OCI-M1 (cell line): ENCODE measurements at regions not wholly inside any gene's neighbourhood (a gene's known extent, or its start where the extent isn't known, plus 50 kb on each side); places are given as distances from the start of the nearest gene placed in this dataset.
"Not testable (repeated sequence)": the region's sequence is repeated elsewhere in the genome, so short reads cannot be mapped to it uniquely, and the experiment has no call there.

Source experiments
- DNase-seq: peaks from one replicate; lab custom pipeline; 2025; lab: John Stamatoyannopoulos, UW

DNA sequence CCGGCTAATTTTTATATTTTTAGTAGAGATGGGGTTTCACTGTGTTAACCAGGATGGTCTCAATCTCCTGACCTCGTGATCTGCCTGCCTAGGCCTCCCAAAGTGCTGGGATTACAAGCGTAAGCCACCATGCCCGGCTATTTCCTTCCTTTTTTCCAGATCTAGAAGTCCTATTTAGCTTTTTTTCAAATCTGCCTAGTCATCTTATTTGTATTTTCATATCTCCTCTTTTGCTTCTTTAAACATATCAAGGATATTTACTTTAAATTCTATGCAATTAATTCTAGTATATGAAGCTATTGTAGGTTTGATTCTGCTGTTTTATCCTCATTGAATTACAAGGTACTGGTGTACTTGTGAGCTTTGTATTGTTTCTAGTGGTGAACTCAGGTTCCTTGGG, 119.1 kb downstream of the MACIR start:
- not testable (repeated sequence) for DNase-seq

DNA sequence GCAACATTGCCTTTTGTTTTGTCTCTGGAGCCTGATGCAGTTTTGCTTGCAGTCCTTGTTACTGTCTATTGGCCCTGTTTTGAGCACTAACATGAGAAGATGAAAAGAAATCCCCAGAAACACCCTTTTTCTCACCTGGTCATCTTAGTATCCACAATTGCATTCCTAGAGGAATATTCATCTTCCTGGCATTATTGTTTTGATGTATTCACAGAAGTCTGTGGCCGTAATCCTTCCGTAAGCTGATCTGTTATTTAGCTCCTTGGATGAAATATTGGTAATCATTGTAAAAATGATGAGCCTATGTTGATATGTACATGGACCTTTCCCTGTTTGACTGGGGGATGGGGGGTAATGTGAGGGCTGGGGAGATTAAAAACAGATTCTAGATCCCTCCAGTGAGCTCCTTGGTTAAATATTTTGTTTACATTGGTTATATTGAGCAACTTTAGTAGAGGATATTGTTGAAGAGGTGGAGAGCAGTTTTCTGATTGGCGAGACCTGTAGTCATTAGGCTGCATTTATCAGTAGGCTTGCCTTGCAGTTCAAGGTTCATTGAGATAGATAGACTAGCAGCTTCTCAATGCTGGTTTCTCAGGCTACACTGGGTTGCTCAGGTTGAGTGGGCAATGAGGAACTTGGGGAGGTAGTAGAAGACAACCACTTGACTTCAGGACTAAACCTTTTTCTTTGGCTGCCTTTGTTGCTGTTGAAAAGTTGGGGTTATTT, 117.5 kb downstream of the MACIR start:
- DNase-seq = no peak

DNA sequence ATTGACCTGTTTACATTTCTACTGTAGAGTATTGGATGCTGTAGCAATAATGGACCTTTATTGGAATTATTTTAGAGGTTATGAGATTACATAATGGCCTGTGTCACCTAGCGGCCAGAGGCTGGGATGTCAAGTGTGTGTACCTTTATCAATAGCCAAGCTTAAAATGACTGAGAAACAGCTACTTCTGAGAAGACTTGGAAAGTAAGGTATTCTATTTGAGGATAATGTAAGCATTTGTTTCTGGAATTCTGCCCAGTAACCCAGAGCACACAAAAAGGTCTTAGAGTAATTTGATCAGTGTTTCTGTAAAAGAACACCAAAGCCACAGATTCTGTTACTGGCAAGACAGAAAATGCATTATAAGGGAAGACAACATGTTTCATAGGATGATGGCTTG, 116.8 kb downstream of the MACIR start:
- peak; percentile 13 for DNase-seq

DNA sequence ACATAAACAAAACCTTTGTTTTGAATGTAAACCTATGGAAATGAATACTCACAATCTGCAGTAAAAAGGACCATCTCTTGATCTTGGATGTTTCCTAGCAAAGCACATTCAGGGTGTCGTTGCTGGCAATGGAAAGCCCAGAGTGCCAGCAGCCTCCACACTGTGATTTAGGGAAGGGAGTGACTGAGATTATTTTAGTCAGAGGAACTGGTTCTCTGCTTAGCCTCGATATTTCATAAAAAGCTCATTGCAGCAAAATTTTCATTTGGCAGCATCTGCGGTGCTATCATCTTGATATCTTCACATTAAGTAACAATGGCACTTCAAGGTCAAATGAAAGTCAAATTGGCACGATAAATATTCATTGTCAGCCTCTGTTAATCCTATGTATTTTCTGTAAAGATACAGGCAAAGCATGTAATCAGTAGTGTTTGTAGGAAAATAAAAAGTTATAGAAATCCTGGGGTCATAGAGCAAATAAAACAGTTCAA, 116.0 kb downstream of the MACIR start:
- no peak for DNase-seq

DNA sequence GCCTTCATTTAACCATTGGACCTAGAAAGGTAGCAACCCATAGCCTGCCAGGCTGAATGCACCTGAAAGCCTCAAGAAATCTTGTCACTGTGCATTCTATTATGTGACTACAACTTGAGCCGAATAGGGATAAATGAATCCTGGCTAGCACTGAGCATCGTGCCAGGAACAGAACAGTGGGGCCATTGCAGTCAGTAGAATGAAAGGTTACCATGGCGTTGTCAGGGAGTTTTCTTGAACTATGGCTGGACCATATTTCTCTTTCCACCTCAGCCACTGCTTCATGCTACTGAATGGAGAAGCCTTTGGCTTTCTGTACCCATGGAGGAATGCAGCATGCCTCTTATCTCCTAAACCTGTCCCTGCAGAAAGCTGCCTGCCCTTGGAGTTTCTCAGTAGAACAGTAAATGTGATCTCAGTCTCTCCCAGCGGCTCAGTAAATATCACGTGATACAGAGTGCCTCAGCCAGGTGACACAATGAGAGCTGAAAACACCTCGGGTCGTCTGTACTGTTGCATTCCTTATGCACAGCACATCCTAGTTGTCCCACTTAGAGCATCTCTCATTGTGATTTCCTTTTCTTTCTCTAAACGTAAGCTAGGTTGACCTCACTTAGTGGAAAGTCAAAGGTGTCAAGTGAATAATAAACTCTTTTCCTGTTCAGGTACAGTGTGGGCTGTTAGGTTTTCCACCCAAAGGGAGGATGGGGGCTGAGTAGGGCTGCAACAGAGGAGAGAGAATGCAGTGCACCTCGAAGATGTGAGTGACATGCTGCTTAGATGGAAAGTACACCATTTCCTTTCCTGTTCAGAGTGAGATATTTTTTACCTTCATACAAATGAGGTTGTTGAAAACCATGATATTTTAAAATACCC, 115.3 kb downstream of the MACIR start:
- DNase-seq = no peak

DNA sequence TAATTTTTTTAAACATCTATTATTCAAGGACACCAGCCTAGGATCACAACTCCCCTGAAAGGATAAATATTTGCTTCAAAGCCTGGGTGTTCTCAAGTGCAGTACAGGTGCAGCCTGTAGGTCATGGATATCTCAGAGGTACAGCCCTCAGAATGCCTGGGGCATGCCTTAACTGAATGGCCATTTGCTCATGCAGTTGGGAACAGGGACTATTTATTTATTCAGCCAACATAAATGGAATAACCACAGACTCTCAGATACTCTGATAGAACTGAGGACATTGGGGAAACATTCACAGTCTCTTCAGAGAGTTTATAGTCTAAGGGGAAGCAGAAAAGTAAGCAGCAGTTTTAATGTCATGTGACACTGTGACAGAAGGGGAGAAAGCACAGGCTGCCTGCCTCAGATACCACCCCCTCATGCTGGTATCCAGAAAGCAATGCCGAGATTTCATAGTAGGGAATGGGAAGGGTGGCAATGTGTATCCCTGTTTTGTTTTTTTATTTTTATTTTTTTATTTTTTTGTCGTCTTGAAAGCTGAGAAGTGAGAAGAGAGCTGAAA, 112.6 kb downstream of the MACIR start:
- no peak for DNase-seq

DNA sequence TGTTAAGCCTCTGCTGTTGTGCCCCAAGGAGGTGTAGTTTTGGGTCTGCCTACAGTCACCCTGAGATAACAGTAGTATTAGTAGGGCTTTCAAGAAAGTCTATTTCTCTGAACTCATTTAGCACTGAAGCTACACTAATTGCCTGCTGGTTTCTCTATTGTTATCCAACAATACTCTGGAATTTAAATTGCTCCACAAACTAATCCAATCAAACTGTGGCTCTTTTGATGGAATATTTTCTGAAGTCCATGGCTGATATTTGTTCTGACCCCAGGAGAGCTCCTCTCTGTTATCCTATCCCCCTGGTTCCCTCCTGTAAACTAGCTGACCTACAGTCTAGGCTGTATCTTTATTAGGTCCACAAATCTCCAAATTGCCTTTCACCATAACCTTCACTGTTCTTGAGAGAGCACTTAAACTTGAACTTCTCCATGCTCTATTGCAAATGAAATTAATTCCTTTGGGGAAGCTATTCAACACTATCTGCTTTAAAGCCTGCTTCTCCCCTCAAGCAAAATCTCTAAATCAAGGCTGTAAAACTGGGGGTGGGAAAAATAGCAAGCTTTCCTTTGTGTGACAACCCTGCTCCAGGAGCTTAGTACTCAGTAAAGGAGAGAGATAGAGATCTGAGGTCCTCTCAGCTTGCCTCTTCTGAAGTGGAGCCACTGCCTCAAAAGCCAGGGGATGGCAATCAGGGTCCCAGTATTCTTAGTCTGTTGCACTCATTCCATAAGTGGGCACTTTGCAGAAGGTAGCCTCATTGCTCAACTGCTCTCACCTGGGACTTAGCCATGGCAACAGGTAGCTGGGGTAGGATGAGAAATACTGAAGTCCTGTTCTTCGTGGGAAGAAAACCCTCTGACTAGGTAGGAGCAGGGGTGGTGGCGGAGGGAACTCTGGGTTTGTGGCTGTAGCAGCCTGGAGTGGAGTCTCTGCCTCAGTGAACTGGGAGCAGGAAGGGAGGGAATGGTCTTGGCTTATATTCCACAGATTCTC, 110.9 kb downstream of the MACIR start:
- DNase-seq = no peak

DNA sequence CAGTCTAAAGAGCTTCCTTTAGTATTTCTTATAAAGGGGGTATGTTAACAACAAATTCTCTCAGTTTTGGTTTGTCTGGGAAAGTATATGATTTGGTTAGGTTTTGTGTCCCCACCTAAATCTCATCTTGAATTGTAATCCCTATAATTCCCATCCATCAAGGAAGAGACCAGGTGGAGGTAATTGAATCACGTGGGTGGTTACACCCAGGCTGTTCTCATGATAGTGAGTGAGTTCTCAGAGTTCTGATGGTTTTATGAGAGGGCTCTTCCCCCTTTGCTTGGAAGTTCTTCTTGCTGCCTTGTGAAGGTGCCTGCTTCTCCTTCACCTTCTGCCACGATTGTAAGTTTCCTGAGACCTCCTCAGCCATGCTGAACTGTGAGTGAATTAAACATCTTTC, 109.1 kb downstream of the MACIR start:
- no peak for DNase-seq

DNA sequence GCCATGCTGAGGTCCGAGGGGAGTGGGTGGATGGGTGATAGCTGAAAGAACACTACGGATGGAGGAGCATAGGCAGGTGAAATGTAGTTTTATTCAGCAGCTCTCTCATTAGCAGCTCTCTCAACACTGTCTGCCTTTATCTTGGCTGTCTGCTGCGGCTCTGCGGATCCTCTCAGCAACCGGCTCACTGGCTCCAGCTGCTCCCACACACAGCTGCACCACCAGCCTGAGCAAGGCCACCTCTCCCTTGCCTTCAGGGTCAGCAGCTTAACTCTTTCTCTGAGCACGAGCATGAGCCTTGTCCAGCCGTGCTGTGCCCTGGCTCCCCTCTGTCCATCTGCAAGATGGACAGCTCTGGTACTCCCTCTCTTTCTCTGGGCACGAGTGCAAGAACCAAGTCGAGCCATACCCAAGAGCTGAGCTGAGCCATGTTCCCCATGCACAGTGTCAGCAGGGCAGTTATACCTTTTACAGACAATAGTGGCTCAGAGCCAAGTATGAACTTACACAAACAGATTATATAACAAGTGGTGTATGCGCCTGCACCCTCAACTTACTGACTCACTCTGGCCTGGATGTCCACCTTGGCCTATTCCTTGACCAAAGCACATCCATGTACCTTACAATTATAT, 108.5 kb downstream of the MACIR start:
- no peak for DNase-seq

DNA sequence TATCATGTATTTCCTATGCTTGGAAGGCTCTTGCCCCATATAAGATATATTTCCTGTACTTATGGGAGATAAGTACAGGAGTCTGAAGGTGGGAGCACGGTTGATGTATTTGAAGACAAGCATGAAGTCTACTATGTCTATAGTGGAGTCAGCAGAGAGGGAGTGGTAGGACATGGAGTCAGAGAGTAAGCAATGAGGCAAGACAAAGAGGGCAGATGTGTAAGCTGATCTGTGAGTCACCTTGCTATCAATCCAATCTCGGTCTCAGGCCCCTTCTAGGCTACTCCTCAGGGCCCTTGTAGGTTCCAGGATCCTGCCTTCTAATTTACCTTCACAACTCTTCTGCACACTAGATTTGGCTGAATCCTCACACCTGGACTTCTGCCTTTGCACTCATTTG, 105.5 kb downstream of the MACIR start:
- DNase-seq = no peak

DNA sequence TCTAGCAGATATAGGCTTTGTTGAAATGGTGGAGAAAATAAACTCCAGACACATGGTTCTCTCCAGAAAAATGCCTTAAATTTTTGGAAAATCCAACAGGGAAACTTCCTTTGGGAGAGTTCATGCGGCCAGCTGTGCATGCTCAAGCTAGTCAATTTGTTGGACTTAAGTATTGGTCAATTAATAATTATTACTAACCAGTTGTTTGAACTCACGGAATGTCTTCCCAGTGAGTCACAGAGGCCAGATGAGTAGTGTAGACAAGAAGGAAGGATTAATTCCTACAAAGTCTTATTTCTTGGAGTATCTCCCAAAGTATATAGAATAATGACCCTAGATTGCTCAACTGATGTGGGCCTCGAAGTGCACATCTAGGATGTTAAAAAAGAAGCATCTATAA, 103.6 kb downstream of the MACIR start:
- no peak for DNase-seq

DNA sequence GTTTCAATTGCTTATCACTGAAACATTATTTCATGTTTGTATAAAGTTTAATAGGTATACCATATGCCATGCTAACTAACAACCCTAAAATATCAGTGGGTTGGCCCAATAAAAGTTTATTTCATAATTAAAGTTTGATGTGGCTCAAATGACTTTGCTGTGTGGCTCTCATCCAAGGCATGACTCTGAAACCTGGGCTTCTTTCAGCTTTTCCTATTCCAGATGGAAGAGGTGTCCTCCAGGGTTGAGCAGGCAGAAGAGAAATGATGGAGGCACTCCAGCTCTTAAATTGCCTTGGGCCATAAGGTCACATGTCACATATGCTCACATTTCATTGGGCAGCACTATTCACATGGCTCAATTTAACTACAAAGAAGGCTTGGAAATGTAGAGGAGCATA, 101.9 kb downstream of the MACIR start:
- DNase-seq = no peak

DNA sequence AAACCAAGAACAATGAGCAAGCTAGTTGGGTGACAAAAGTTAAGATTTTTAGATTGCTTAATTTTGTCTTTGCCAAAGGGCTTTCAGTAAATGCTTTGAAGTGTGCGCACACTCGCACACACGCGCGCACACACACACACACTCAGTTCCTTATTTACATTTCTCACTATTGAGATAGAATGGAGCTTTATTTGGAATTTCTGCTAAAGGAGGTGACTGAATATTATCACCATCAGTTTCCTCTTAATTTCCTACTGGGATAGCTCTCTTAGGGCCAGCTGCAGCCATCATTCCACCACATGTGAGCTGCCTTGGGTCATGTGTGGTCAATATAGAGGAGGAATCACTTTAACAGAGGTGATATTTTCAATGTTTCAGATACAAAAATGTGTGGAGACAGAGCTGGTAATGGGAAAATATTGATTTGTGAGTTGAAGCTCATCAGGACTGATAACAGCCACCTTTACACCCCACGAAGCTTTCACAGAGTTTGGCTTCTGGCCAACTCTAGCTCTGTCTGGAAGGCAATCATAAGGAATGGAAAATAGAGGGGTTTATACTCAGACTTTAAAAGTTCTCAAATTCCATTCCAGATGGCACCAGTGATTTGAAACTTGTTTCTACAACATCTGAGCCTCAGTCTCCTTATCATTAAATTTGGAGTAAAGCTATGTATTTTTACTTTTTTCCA, 99.9 kb downstream of the MACIR start:
- DNase-seq = no peak

DNA sequence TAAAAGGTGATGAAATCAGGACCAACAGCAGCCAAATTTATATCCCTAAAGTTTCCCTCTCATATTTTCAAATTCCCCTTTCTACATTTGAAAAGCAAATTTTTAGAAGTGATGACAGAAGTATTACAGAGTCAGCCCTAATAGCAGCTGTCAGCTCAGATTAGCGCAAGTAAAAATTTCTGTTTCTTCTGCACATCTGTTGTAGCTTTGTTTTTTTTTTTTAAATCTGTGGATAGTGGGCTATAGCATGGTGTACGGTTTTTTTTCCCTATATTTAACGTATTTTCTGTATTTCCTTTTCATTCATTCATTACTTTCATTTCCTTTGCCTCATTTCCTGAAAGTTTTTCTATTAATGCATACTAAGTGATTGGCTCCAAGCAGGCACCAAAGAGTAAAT, 99.1 kb downstream of the MACIR start:
- DNase-seq = no peak

DNA sequence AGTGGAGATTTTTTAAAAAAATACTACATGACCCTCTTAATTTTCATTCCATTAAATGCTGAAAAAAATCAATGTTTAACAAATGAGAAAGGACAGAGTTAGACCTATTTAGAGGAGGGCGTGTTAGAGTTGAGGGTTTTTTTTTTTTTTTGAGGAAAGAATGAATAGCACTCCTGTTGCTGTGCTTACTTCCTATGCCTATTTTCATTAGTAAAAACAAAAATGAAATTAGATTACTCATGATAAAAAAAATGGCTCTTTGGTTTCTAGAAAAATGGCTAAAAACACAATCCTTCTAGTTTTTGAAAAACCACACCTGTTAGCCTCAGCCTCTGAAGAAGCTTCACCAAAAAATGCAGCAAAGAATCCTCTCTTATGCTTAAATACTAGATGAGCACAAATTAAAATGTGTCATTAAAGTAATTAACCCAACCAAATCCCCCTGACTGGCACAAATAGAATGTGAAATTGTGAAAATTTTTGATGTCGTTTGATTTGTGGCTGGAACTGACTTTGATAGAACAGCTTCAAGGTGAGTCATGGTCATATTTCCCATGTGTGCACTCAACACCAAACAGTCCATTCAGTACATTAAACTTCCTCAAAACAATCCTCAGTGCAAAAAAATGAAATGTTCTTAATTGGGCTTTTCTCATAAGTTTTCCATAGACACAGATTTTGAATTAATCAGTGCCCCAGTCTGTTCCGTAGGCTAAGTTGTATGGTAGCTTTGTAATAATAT, 98.0 kb downstream of the MACIR start:
- DNase-seq = no peak

DNA sequence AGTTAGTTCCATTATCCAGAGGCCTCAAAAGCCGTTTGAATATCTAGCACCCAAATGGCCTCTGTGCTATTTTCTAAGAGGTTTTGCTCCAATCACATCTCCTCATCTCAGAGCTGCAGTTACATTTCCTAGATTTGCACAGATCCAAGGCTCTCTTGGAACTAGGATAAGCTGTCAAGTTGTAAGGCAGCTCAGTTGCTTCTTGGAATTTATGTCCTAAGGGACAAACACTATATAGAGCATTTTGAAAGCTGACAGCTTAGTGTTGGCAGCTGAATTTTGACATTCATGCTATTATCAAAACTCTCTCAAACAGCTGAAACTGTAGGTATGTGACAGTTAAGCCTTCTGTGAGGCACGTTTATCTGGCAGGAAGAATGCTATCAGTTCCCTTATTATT, 97.0 kb downstream of the MACIR start:
- DNase-seq = no peak

DNA sequence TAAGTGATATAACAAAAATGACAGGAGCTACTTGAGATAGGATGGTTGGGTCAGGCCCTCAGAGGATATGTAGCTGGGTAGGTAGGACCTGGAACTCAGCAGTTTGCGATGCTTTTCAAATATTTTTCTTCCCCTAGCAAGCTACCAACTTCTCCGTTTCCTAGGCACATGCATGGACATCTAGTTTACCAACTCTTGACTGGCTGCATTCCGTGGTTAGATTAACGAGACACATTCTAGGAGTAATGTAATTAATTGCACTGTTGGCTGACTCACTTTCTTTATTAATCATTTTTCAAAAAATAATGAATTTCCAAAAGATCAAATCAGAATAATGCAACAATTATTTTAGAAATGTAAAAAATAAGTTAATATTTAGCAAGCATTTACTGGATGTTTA, 95.9 kb downstream of the MACIR start:
- DNase-seq = no peak

DNA sequence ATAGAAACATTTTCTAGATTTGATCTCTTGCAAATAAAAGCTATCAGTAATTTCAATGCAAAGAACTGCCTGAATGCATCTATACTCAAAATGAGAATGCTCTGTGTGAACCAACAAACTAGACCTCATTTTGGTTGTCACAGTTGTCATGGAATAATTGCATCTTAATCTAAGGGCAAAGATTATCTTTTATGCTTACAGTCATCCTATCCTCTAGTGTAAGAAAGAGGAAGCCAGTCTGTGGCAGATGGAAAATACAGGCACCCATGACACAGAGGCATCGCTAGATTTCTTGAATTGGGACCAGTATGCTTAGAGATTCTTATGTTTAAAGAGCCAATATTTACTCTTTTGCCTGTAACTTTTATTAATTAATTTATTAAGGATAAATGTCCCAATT, 95.0 kb downstream of the MACIR start:
- DNase-seq = peak; percentile 57

DNA sequence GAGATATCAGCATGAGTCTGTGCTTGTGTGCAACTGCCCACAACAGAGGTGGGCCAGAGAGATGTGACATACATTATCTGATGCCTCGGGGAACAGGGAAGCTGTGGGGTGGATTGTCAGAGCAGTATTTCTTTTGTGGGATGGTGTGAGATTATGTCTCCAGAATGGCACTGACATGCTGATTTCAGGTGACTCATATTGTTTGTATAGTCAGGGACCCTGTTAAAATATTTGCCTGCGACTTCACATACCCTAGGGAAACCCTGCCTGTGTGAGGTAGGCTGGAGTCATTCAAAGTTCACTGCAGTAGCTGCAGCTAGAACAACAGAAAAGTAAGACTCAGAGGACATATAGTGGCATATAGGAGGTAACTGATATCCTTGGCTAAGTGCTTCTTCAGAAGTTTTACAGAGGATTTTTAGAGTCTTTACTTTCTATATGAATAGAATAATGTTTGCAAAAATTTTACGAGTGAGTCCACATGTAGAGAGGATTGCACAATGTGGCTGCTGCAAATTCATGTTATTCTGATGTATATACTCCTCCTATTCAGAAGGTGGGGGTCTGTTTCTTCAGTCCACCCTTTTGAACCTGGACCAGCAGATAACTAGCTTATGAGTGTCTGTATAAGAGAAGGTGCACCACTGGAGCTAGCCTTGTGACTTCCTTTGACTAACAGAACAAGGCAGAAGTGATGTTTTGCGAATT, 89.3 kb downstream of the MACIR start:
- DNase-seq = peak; percentile 68
